Gastroesophageal sphincter (tissue), 3 donors: ENCODE measurements at regions not wholly inside any gene's neighbourhood (a gene's known extent, or its start where the extent isn't known, plus 50 kb on each side); places are given as distances from the start of the nearest gene placed in this dataset.

Source experiments
- CTCF ChIP-seq, 4 experiments: fragments of 200-600 bp in 2 of 4; fragments of 450-650 bp in 2 of 4; sonication (generic) in 1 of 4; IDR thresholded peaks; one replicate each; pipeline ENCODE4 v1.5.1; 2017 to 2019; ENCODE audit warnings: antibody characterized with exemption in 4 of 4, mild to moderate bottlenecking in 2 of 4, moderate library complexity in 2 of 4
- EP300 ChIP-seq: sonication (generic); formaldehyde crosslinking; IDR thresholded peaks from one replicate; pipeline ENCODE4 v1.6.1; 2017; ENCODE audit warnings: antibody characterized with exemption, mild to moderate bottlenecking
- POLR2A ChIP-seq, 2 donors: fragments of 450-650 bp; IDR thresholded peaks; one replicate each; pipeline ENCODE4 v1.6.1; 2017; ENCODE audit warnings: antibody characterized with exemption in 2 of 2, mild to moderate bottlenecking in 2 of 2, moderate library complexity in 1 of 2

GRCh38 chr15:93333796-93334195 lies 244.8 kb upstream of the RGMA start:
- no peak for TF ChIP-seq CTCF (IDR thresholded peaks at IDR 0.05)
- no peak for TF ChIP-seq POLR2A (IDR thresholded peaks at IDR 0.05)
- no peak for TF ChIP-seq EP300
